GM12875 (cell line): ENCODE measurements at regions not wholly inside any gene's neighbourhood (a gene's known extent, or its start where the extent isn't known, plus 50 kb on each side); places are given as distances from the start of the nearest gene placed in this dataset.

Experiments used
- H3K4me3 ChIP-seq: one replicate; pipeline ENCODE4 v1.5.1; 2011; ENCODE audit warnings: low read depth, low read length, control low read depth
- CTCF ChIP-seq: IDR thresholded peaks from 2 replicates; pipeline ENCODE4 v1.5.1; 2011; ENCODE audit warnings: low read depth, mild to moderate bottlenecking, control low read depth, inconsistent platforms, low read length, moderate library complexity, borderline replicate concordance; ENCODE audit not compliant: insufficient read depth

- no peak overlapping the region for H3K4me3 ChIP-seq
- no peak for TF ChIP-seq CTCF
These were observed 151.1 kb upstream of the CST7 start for GRCh38 chr20:24797745-24798655.

- no peak for TF ChIP-seq CTCF
- H3K4me3 ChIP-seq = no peak overlapping the region
These were observed 150.0 kb upstream of the CST7 start for GRCh38 chr20:24798930-24799705.

- no peak overlapping the region for H3K4me3 ChIP-seq
- no peak for TF ChIP-seq CTCF
These were observed 149.0 kb upstream of the CST7 start for GRCh38 chr20:24799971-24800580.

GRCh38 chr20:24802286-24802820 is 146.7 kb upstream of the CST7 start:
- no peak for TF ChIP-seq CTCF

GRCh38 chr20:24804481-24805206 is 144.4 kb upstream of the CST7 start:
- TF ChIP-seq CTCF = no peak
- no peak overlapping the region for H3K4me3 ChIP-seq

More at GRCh38 chr20:24802286-24802820, 146.7 kb upstream of the CST7 start:
- no peak overlapping the region for H3K4me3 ChIP-seq

GRCh38 chr20:24805456-24806238 is 143.4 kb upstream of the CST7 start:
- no peak for TF ChIP-seq CTCF

More at GRCh38 chr20:24805456-24806238, 143.4 kb upstream of the CST7 start:
- H3K4me3 ChIP-seq = no peak overlapping the region
